NB4 (cell line): ENCODE measurements at regions not wholly inside any gene's neighbourhood (a gene's known extent, or its start where the extent isn't known, plus 50 kb on each side); places are given as distances from the start of the nearest gene placed in this dataset.

ENCODE experiments used
- DNase-seq: peaks from one replicate; pipeline ENCODE4 v3.0.0; 2010; ENCODE audit warnings: low read depth
- H3K4me3 ChIP-seq: one replicate; pipeline ENCODE4 v1.5.1; 2011; ENCODE audit warnings: mild to moderate bottlenecking, low read depth, low read length, moderate library complexity
- MYC ChIP-seq: IDR thresholded peaks from 2 replicates; pipeline ENCODE4 v1.6.1; 2011; ENCODE audit warnings: low read depth, low read length
- POLR2A ChIP-seq: IDR thresholded peaks from 2 replicates; pipeline ENCODE4 v1.6.1; 2011; ENCODE audit warnings: mild to moderate bottlenecking; ENCODE audit not compliant: insufficient read length; ENCODE audit errors: extremely low read depth
- TF ChIP-seq, protein P1 (sequence below): IDR thresholded peaks from one replicate; pipeline ENCODE4 v1.5.1; 2012; ENCODE audit warnings: low read depth, low read length
- TF ChIP-seq, protein P2 (sequence below): IDR thresholded peaks from 2 replicates; pipeline ENCODE4 v1.6.1; 2011; ENCODE audit warnings: low read depth, low read length

GRCh38 chr10:130719448-130719752 lies 583.2 kb downstream of the GLRX3 start:
- DNase-seq = no peak
- H3K4me3 ChIP-seq = no peak overlapping the region
- TF ChIP-seq, protein P1, sequence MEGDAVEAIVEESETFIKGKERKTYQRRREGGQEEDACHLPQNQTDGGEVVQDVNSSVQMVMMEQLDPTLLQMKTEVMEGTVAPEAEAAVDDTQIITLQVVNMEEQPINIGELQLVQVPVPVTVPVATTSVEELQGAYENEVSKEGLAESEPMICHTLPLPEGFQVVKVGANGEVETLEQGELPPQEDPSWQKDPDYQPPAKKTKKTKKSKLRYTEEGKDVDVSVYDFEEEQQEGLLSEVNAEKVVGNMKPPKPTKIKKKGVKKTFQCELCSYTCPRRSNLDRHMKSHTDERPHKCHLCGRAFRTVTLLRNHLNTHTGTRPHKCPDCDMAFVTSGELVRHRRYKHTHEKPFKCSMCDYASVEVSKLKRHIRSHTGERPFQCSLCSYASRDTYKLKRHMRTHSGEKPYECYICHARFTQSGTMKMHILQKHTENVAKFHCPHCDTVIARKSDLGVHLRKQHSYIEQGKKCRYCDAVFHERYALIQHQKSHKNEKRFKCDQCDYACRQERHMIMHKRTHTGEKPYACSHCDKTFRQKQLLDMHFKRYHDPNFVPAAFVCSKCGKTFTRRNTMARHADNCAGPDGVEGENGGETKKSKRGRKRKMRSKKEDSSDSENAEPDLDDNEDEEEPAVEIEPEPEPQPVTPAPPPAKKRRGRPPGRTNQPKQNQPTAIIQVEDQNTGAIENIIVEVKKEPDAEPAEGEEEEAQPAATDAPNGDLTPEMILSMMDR = no peak
- TF ChIP-seq POLR2A (no peak), MYC (no peak)
- TF ChIP-seq, protein P2, sequence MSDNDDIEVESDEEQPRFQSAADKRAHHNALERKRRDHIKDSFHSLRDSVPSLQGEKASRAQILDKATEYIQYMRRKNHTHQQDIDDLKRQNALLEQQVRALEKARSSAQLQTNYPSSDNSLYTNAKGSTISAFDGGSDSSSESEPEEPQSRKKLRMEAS = no peak

- no peak overlapping the region for H3K4me3 ChIP-seq
- no peak for DNase-seq
- TF ChIP-seq MYC = no peak
- TF ChIP-seq, protein P1 = no peak
- TF ChIP-seq POLR2A = no peak
- TF ChIP-seq, protein P2 = no peak
These were observed 584.0 kb downstream of the GLRX3 start for GRCh38 chr10:130720235-130720634.

DNA sequence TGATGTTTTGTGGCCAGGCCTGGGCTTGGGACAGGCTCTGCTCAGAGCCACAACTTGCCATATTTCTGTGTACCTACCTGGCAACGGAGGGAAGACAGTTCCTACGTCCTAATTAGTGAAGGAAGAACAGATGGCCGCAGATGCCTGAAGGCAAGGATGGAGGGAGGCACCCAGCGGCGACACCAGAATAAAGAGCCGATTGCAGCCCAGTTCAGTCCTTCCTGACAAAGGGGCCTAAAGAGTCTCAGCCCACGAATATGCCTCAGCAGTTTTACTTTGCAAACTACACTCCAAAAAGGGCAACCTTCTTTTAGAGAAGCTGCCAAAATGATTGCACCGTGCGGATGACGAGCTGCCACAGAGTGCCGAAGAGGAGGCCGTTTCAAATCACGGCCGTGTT lies 585.8 kb downstream of the GLRX3 start:
- TF ChIP-seq, protein P1 = no peak
- TF ChIP-seq POLR2A (no peak), MYC (no peak)
- TF ChIP-seq, protein P2 = no peak
- no peak for DNase-seq
- H3K4me3 ChIP-seq = no peak overlapping the region

- H3K4me3 ChIP-seq = no peak overlapping the region
- no peak for DNase-seq
- TF ChIP-seq, protein P2 = no peak
- TF ChIP-seq MYC (no peak), POLR2A (no peak)
- TF ChIP-seq, protein P1 = no peak
These were observed 587.5 kb downstream of the GLRX3 start for GRCh38 chr10:130723704-130724103.

DNA sequence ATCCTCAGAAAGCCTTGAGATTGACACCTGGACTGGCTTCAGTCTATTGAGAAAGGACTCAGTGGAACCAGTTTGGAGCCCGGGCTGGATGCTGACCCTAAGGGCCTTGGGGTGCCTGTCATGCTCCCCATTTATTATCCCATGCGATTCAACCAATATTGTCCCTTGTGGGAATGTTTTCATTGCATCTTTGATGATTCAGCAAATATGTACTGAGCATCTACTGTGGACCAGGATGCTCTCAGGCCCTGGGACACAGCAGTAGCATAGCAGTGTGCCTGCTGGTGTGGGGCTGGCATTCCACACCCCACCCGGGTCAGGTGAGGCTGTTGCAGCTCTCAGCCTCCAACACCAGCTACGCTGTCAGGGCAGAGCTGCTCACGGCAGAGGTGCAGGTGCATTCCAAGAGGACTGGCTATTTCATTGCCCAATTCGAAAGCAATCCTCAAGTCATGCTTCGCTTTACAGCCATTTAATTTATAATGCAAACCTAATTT lies 586.0 kb downstream of the TCERG1L start:
- TF ChIP-seq MYC (no peak), POLR2A (no peak)
- TF ChIP-seq, protein P1 = no peak
- TF ChIP-seq, protein P2 = no peak
- no peak overlapping the region for H3K4me3 ChIP-seq
- no peak for DNase-seq
